Adrenal gland (tissue), 5 donors: ENCODE measurements at regions not wholly inside any gene's neighbourhood (a gene's known extent, or its start where the extent isn't known, plus 50 kb on each side); places are given as distances from the start of the nearest gene placed in this dataset.

Source experiments
- CTCF ChIP-seq, 6 experiments: fragments of 450-650 bp in 4 of 6; fragments of 200-600 bp in 2 of 6; sonication (generic) in 1 of 6; IDR thresholded peaks; 1 replicate in 5 of 6; 2 replicates in 1 of 6; pipeline versions ENCODE4 v1.5.1 to v1.8.0; 2016 to 2021; ENCODE audit warnings: antibody characterized with exemption in 6 of 6, mild to moderate bottlenecking in 2 of 6, moderate library complexity in 1 of 6
- POLR2A ChIP-seq, 2 donors: fragments of 450-650 bp; IDR thresholded peaks; one replicate each; pipeline ENCODE4 v1.6.1; 2017; ENCODE audit warnings: antibody characterized with exemption in 2 of 2, mild to moderate bottlenecking in 2 of 2, moderate library complexity in 1 of 2
- donor health status: DM: no; HTN: no; CAD: no.

GRCh38 chr2:206859330-206859739, 80.0 kb upstream of the CPO start:
- TF ChIP-seq CTCF (IDR thresholded peaks at IDR 0.05) = no peak
- TF ChIP-seq POLR2A (IDR thresholded peaks at IDR 0.05) = no peak
